PC-3 (cell line): ENCODE measurements at regions not wholly inside any gene's neighbourhood (a gene's known extent, or its start where the extent isn't known, plus 50 kb on each side); places are given as distances from the start of the nearest gene placed in this dataset.
"Not testable (repeated sequence)": the region's sequence is repeated elsewhere in the genome, so short reads cannot be mapped to it uniquely, and the experiment has no call there.

Source experiments
- CTCF ChIP-seq: fragments of 300-600 bp; sonication (generic); conservative IDR thresholded peaks from 2 replicates; pipeline ENCODE4 v1.5.1; 2017; ENCODE audit warnings: antibody characterized with exemption, low read depth, mild to moderate bottlenecking, low read length
- EZH2 ChIP-seq: fragments of 300-600 bp; sonication (generic); IDR thresholded peaks from one replicate; pipeline ENCODE4 v1.6.1; 2017; ENCODE audit warnings: antibody characterized with exemption, mild to moderate bottlenecking, low read length; ENCODE audit not compliant: unreplicated experiment
- EZH2phosphoT487 ChIP-seq: fragments of 300-600 bp; sonication (generic); IDR thresholded peaks from 2 replicates; pipeline ENCODE4 v1.6.1; 2018; ENCODE audit warnings: mild to moderate bottlenecking, antibody characterized with exemption, low read length, borderline replicate concordance

DNA sequence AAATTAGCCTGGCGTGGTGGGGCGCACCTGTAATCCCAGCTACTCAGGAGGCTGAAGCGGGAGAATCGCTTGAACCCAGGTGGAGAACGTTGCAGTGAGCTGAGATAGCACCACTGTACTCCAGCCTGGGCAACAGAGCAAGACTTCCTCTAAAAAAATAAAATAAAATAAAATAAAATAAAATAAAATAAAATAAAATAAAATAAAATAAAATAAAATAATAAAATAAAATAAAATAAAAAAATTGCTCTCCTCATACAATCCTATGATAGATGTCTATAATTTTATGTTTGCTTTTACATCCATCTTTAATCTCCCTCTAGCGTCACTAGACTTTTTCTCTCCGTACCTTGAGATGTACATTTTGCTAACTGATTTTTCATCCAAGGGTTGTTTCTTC lies 51.8 kb upstream of the CPSF6 start:
- TF ChIP-seq CTCF, EZH2, EZH2phosphoT487: not testable (repeated sequence)
